ENCODE measurements at regions not wholly inside any gene's neighbourhood (a gene's known extent, or its start where the extent isn't known, plus 50 kb on each side); places are given as distances from the start of the nearest gene placed in this dataset.

DNA sequence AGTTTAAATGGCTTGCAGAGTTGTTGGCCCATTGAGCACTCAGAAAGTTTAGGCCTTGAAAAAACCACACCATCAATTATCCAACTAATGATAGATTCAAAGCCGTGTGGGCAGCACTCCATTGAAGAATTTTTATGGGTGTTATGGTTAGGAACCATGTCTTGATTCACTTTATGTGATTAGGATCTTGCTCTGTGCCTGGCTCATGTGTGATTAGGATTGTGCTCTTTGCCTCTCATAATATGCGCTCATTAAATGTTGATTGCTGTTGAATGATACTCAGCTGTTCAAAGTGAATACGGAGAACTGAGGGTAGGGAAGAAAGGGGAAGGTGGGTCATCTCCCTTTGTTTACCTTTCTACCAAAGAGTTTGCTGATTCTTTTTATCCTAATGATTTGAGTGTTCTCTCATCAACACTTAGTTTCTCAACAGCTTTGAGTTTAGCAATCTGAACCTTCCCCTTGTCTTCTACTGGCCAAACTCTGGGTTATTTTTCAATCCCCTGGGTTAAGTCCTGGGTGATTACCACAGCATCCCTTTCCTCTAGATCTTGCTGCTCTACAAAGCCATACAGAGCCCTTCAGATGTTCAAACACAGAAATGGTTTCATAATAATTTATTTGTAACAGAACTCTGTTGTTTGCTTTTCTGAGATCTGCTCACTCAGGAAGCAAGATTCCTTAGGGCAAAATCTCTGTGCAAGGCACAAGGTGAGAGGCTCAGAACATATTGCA, 668.8 kb upstream of the RGMB start:
- TF ChIP-seq CTCF (IDR thresholded peaks at IDR 0.05): no peak
- no peak for TF ChIP-seq POLR2A (IDR thresholded peaks at IDR 0.05)

All from uterus (tissue), 2 donors.